BE2C (cell line): ENCODE measurements at regions not wholly inside any gene's neighbourhood (a gene's known extent, or its start where the extent isn't known, plus 50 kb on each side); places are given as distances from the start of the nearest gene placed in this dataset.

ENCODE experiments used
- DNase-seq: peaks from one replicate; pipeline ENCODE4 v3.0.0-alpha.2; 2020
- H3K27me3 ChIP-seq: fragments of 250-450 bp; sonication (Bioruptor Pico); 2 replicates; pipeline ENCODE4 v1.5.1; 2020; ENCODE audit warnings: mild to moderate bottlenecking
- H3K36me3 ChIP-seq: fragments of 250-450 bp; sonication (Bioruptor Pico); 2 replicates; pipeline ENCODE4 v1.5.1; 2020; ENCODE audit warnings: mild to moderate bottlenecking
- H3K4me1 ChIP-seq: fragments of 250-450 bp; sonication (Bioruptor Pico); 2 replicates; pipeline ENCODE4 v1.5.1; 2020
- H3K4me3 ChIP-seq: 2 replicates; pipeline ENCODE4 v1.5.1; 2011; ENCODE audit warnings: low read depth, low read length
- H3K9me3 ChIP-seq: fragments of 250-450 bp; sonication (Bioruptor Pico); 2 replicates; pipeline ENCODE4 v1.5.1; 2020
- CTCF ChIP-seq: IDR thresholded peaks from 2 replicates; pipeline ENCODE4 v1.5.1; 2012; ENCODE audit warnings: mild to moderate bottlenecking, low read depth, low read length

GRCh38 chr5:161201558-161201957 is 345.0 kb downstream of the GABRB2 start:
- Histone ChIP-seq H3K27me3 (no peaks in the 10 kb centered on the region), H3K9me3 (no peaks in the 10 kb centered on the region), H3K36me3 (no peaks in the 10 kb centered on the region), H3K4me1 (no peaks in the 10 kb centered on the region), H3K4me3 (no peak overlapping the region)
- no peak for DNase-seq
- no peak for TF ChIP-seq CTCF

GRCh38 chr5:161190778-161191177 is 338.8 kb upstream of the ATP10B start:
- no peak for TF ChIP-seq CTCF
- no peaks in the 10 kb centered on the region for H3K36me3 ChIP-seq
- no peak for DNase-seq

GRCh38 chr5:161190086-161190485 is 338.1 kb upstream of the ATP10B start:
- DNase-seq = no peak
- no peak overlapping the region for H3K4me3 ChIP-seq
- no peaks in the 10 kb centered on the region for H3K27me3 ChIP-seq
- no peaks in the 10 kb centered on the region for H3K9me3 ChIP-seq
- no peak for TF ChIP-seq CTCF
- no peaks in the 10 kb centered on the region for H3K4me1 ChIP-seq
- no peaks in the 10 kb centered on the region for H3K36me3 ChIP-seq

More at GRCh38 chr5:161190778-161191177, 338.8 kb upstream of the ATP10B start:
- no peaks in the 10 kb centered on the region for H3K9me3 ChIP-seq
- H3K4me3 ChIP-seq = no peak overlapping the region
- H3K27me3 ChIP-seq = no peaks in the 10 kb centered on the region
- no peaks in the 10 kb centered on the region for H3K4me1 ChIP-seq

- no peak for TF ChIP-seq CTCF
- Histone ChIP-seq H3K27me3 (no peaks in the 10 kb centered on the region), H3K9me3 (no peaks in the 10 kb centered on the region), H3K4me3 (no peak overlapping the region), H3K36me3 (no peaks in the 10 kb centered on the region), H3K4me1 (no peaks in the 10 kb centered on the region)
- DNase-seq = no peak
Measured at GRCh38 chr5:161189452-161189851, 337.4 kb upstream of the ATP10B start.

GRCh38 chr5:161183559-161183958 is 331.5 kb upstream of the ATP10B start:
- Histone ChIP-seq H3K36me3 (no peaks in the 10 kb centered on the region), H3K9me3 (no peaks in the 10 kb centered on the region), H3K4me1 (no peaks in the 10 kb centered on the region), H3K4me3 (no peak overlapping the region), H3K27me3 (no peaks in the 10 kb centered on the region)
- no peak for TF ChIP-seq CTCF
- DNase-seq = no peak

GRCh38 chr5:161176221-161176620 is 324.2 kb upstream of the ATP10B start:
- Histone ChIP-seq H3K27me3 (no peaks in the 10 kb centered on the region), H3K4me1 (no peaks in the 10 kb centered on the region), H3K36me3 (no peaks in the 10 kb centered on the region), H3K9me3 (no peaks in the 10 kb centered on the region), H3K4me3 (no peak overlapping the region)
- DNase-seq = no peak
- TF ChIP-seq CTCF = no peak
